HG03025 (cell line): ENCODE measurements at regions not wholly inside any gene's neighbourhood (a gene's known extent, or its start where the extent isn't known, plus 50 kb on each side); places are given as distances from the start of the nearest gene placed in this dataset.

ENCODE experiments used
- ATAC-seq: cut with Tn5 transposase; IDR thresholded peaks from one replicate; pipeline ENCODE4 v1.9.1; 2021; ENCODE audit warnings: mild to moderate bottlenecking, moderate library complexity; ENCODE audit not compliant: unreplicated experiment, low FRiP score

- no peak for ATAC-seq
These were observed 94.9 kb upstream of the RBBP8 start for GRCh38 chr18:22838221-22838620.

- peak; percentile 63 for ATAC-seq
These were observed 94.4 kb upstream of the RBBP8 start for GRCh38 chr18:22838639-22839277.

- ATAC-seq = no peak
These were observed 93.7 kb upstream of the RBBP8 start for GRCh38 chr18:22839340-22839821.

GRCh38 chr18:22840606-22841144 is 92.5 kb upstream of the RBBP8 start:
- ATAC-seq = no peak

- no peak for ATAC-seq
These were observed 91.3 kb upstream of the RBBP8 start for GRCh38 chr18:22841840-22842239.

- no peak for ATAC-seq
These were observed 88.9 kb upstream of the RBBP8 start for GRCh38 chr18:22844190-22844589.

GRCh38 chr18:22844628-22845027 is 88.5 kb upstream of the RBBP8 start:
- ATAC-seq = no peak

- ATAC-seq = no peak
These were observed 86.9 kb upstream of the RBBP8 start for GRCh38 chr18:22846088-22846683.

GRCh38 chr18:22846697-22847096 is 86.4 kb upstream of the RBBP8 start:
- ATAC-seq = no peak

GRCh38 chr18:22847392-22847791 is 85.7 kb upstream of the RBBP8 start:
- no peak for ATAC-seq

GRCh38 chr18:22847867-22848451 is 85.2 kb upstream of the RBBP8 start:
- no peak for ATAC-seq

GRCh38 chr18:22848615-22849014 is 84.5 kb upstream of the RBBP8 start:
- ATAC-seq = no peak

GRCh38 chr18:22856870-22857269 is 76.3 kb upstream of the RBBP8 start:
- no peak for ATAC-seq

GRCh38 chr18:22858121-22858520 is 75.0 kb upstream of the RBBP8 start:
- no peak for ATAC-seq

- no peak for ATAC-seq
These were observed 72.3 kb upstream of the RBBP8 start for GRCh38 chr18:22860807-22861206.

- ATAC-seq = no peak
These were observed 67.6 kb upstream of the RBBP8 start for GRCh38 chr18:22865354-22866116.

- no peak for ATAC-seq
These were observed 64.3 kb upstream of the RBBP8 start for GRCh38 chr18:22868831-22869230.

- no peak for ATAC-seq
These were observed 61.2 kb upstream of the RBBP8 start for GRCh38 chr18:22871809-22872525.

- ATAC-seq = no peak
These were observed 60.1 kb upstream of the RBBP8 start for GRCh38 chr18:22872900-22873537.

- ATAC-seq = no peak
These were observed 53.8 kb upstream of the RBBP8 start for GRCh38 chr18:22879293-22879692.
